Upper lobe of right lung (tissue), 1 donor: ENCODE measurements at regions not wholly inside any gene's neighbourhood (a gene's known extent, or its start where the extent isn't known, plus 50 kb on each side); places are given as distances from the start of the nearest gene placed in this dataset.

Experiments used
- ATAC-seq: fragments of 200-7000 bp; cut with Tn5 transposase; one replicate; pipeline ENCODE4 v1.9.1; 2020; ENCODE audit warnings: mild to moderate bottlenecking, moderate library complexity
- DNase-seq: peaks from one replicate; pipeline ENCODE4 v3.0.0-alpha.2; 2020
- H3K27ac ChIP-seq: fragments of 200-600 bp; one replicate; pipeline ENCODE4 v1.8.0; 2022
- H3K27me3 ChIP-seq: fragments of 200-600 bp; one replicate; pipeline ENCODE4 v1.8.0; 2022; ENCODE audit warnings: mild to moderate bottlenecking
- H3K36me3 ChIP-seq: fragments of 200-600 bp; one replicate; pipeline ENCODE4 v1.8.0; 2022
- H3K4me1 ChIP-seq: fragments of 200-600 bp; one replicate; pipeline ENCODE4 v1.8.0; 2022
- H3K4me3 ChIP-seq: fragments of 200-600 bp; one replicate; pipeline ENCODE4 v1.8.0; 2022; ENCODE audit warnings: mild to moderate bottlenecking
- H3K9me3 ChIP-seq: fragments of 200-600 bp; one replicate; pipeline ENCODE4 v1.8.0; 2022
- CTCF ChIP-seq: fragments of 200-600 bp; IDR thresholded peaks from one replicate; pipeline ENCODE4 v1.8.0; 2022; ENCODE audit warnings: antibody characterized with exemption
- intact Hi-C: fragments of 100-400 bp; cut with DNase I; formaldehyde crosslinking; loops from one replicate; pipeline ENCODE4 v1.11.0; 2022
- donor health status: DM: no; HTN: yes; CAD: no; lungs with severe emphysema.

- H3K27ac ChIP-seq, result no peak overlapping the region
- ATAC-seq (no peak), DNase-seq (no peak)
- no peaks in the 10 kb centered on the region for H3K4me1 ChIP-seq
- no peaks in the 10 kb centered on the region for H3K36me3 ChIP-seq
- H3K27me3 ChIP-seq, result no peaks in the 10 kb centered on the region
- intact Hi-C loops, result no loop called here
- no peaks in the 10 kb centered on the region for H3K9me3 ChIP-seq
- H3K4me3 ChIP-seq, result no peak overlapping the region
- TF ChIP-seq CTCF, result no peak
These were observed 68.1 kb upstream of the EDNRB start for GRCh38 chr13:77986713-77987112.

- no peak overlapping the region for H3K4me3 ChIP-seq
- H3K36me3 ChIP-seq, result no peaks in the 10 kb centered on the region
- no peaks in the 10 kb centered on the region for H3K27me3 ChIP-seq
- TF ChIP-seq CTCF, result no peak
- ATAC-seq (no peak), DNase-seq (no peak)
- no peaks in the 10 kb centered on the region for H3K9me3 ChIP-seq
- H3K4me1 ChIP-seq, result peaks cover 3% of the 10 kb centered on the region
- H3K27ac ChIP-seq, result no peak overlapping the region
- intact Hi-C loops, result no loop called here
These were observed 67.4 kb upstream of the EDNRB start for GRCh38 chr13:77985866-77986636.

- DNase-seq, result no peak
- Histone ChIP-seq H3K4me3 (no peak overlapping the region), H3K4me1 (peaks cover 3% of the 10 kb centered on the region), H3K9me3 (no peaks in the 10 kb centered on the region), H3K27me3 (no peaks in the 10 kb centered on the region), H3K36me3 (no peaks in the 10 kb centered on the region), H3K27ac (peak overlapping the region; percentile 20)
- no peak for ATAC-seq
- TF ChIP-seq CTCF, result no peak
- intact Hi-C loops, result no loop called here
These were observed 62.8 kb upstream of the EDNRB start for GRCh38 chr13:77981281-77981881.

- no peaks in the 10 kb centered on the region for H3K9me3 ChIP-seq
- H3K27me3 ChIP-seq, result no peaks in the 10 kb centered on the region
- TF ChIP-seq CTCF, result no peak
- intact Hi-C loops, result no loop called here
- H3K4me3 ChIP-seq, result no peak overlapping the region
- peak overlapping the region; percentile 20 for H3K27ac ChIP-seq
- no peaks in the 10 kb centered on the region for H3K36me3 ChIP-seq
- DNase-seq (no peak), ATAC-seq (no peak)
- H3K4me1 ChIP-seq, result peaks cover 3% of the 10 kb centered on the region
These were observed 62.0 kb upstream of the EDNRB start for GRCh38 chr13:77980592-77980991.

- DNase-seq (no peak), ATAC-seq (no peak)
- H3K27me3 ChIP-seq, result no peaks in the 10 kb centered on the region
- intact Hi-C loops, result no loop called here
- no peaks in the 10 kb centered on the region for H3K36me3 ChIP-seq
- no peak overlapping the region for H3K27ac ChIP-seq
- no peak for TF ChIP-seq CTCF
- no peaks in the 10 kb centered on the region for H3K9me3 ChIP-seq
- no peak overlapping the region for H3K4me3 ChIP-seq
- peaks cover 3% of the 10 kb centered on the region for H3K4me1 ChIP-seq
These were observed 61.2 kb upstream of the EDNRB start for GRCh38 chr13:77979721-77980385.
